ENCODE measurements at regions not wholly inside any gene's neighbourhood (a gene's known extent, or its start where the extent isn't known, plus 50 kb on each side); places are given as distances from the start of the nearest gene placed in this dataset.

- no peak overlapping the region for H3K4me3 Mint-ChIP-seq
- no peaks in the 10 kb centered on the region for H3K36me3 Mint-ChIP-seq (ENCODE audit: insufficient read depth in 1 of 3, low read depth in 3 of 3)
- no peak overlapping the region for H2BK20ac ChIP-seq (ENCODE audit: low read depth, low read length, poor library complexity, severe bottlenecking)
- H3K27me3 Mint-ChIP-seq (ENCODE audit: low read depth): no peaks in the 10 kb centered on the region
- H2BK5ac ChIP-seq (ENCODE audit: insufficient read length, low read length): no peak overlapping the region
- H3K27ac ChIP-seq (ENCODE audit: insufficient read length, low read depth, low read length): no peak overlapping the region
- no peak overlapping the region for H3K18ac ChIP-seq (ENCODE audit: insufficient read length, low read depth, low read length)
- H3K14ac ChIP-seq (ENCODE audit: insufficient read depth, low read length): no peak overlapping the region
- no peak overlapping the region; a peak in 1 of 7 replicates for H3K27ac Mint-ChIP-seq
- no peak overlapping the region for H2BK15ac ChIP-seq (ENCODE audit: low read depth, low read length)
- no peak overlapping the region for H2AK5ac ChIP-seq (ENCODE audit: insufficient read length, low read length)
- no peaks in the 10 kb centered on the region for H3K9me3 ChIP-seq (ENCODE audit: control insufficient read depth, low read depth, low read length)
- no peaks in the 10 kb centered on the region; the same call in 1 of the 2 replicates for H3K4me1 ChIP-seq (ENCODE audit: insufficient read depth, low read length)
- no peak overlapping the region for H4K5ac ChIP-seq (ENCODE audit: insufficient read length, low read depth, low read length)
- WGBS (ENCODE audit: extremely low coverage, insufficient read length, low lambda C conversion rate): no CpG with 5 or more reads among the region's 3 CpGs
- no peak overlapping the region for H3K56ac ChIP-seq (ENCODE audit: insufficient read length, low read depth, low read length)
- no peak overlapping the region for H3K23ac ChIP-seq (ENCODE audit: insufficient read length, low read depth, low read length)
- H3K79me1 ChIP-seq (ENCODE audit: insufficient read depth, low read depth, low read length, poor library complexity, severe bottlenecking): no peaks in the 10 kb centered on the region
- no peak for TF ChIP-seq CTCF (conservative IDR thresholded peaks at IDR 0.05)
- no peak overlapping the region for H2BK120ac ChIP-seq (ENCODE audit: low read depth, low read length, poor library complexity, severe bottlenecking)
- no peak overlapping the region for H2BK12ac ChIP-seq (ENCODE audit: insufficient read length, low read depth, low read length)
- no peaks in the 10 kb centered on the region for H3K79me2 ChIP-seq (ENCODE audit: insufficient read depth, low read length)
- no peaks in the 10 kb centered on the region for H3K27me3 ChIP-seq (ENCODE audit: insufficient read depth, low read length)
- H3K23me2 ChIP-seq (ENCODE audit: insufficient read length, low read depth, low read length, poor library complexity, severe bottlenecking): no peaks in the 10 kb centered on the region
- no peak overlapping the region for H3K4ac ChIP-seq (ENCODE audit: low read depth, low read length)
- H4K91ac ChIP-seq (ENCODE audit: insufficient read length, low read depth, low read length): no peak overlapping the region
- H3K4me1 Mint-ChIP-seq: peaks cover 19 to 28% of the 10 kb centered on the region in 2 experiments
- H3K9me3 Mint-ChIP-seq: no peaks in the 10 kb centered on the region
- no peak overlapping the region for H3K9ac ChIP-seq (ENCODE audit: extremely low read depth, insufficient read length, low read length)
- no peak overlapping the region for H3T11ph ChIP-seq (ENCODE audit: low read length)
- no peak overlapping the region for H3K4me2 ChIP-seq (ENCODE audit: insufficient read depth, insufficient read length, low read length)
- DNase-seq: no peak
- H4K8ac ChIP-seq (replicated peaks; ENCODE audit: insufficient read length, low read depth, low read length): no peak overlapping the region
- no peaks in the 10 kb centered on the region for H4K20me1 ChIP-seq (ENCODE audit: control insufficient read depth, insufficient read depth, insufficient read length)
- no peak overlapping the region for H2AFZ ChIP-seq (ENCODE audit: low read length)
Observed at GRCh38 chr9:31612336-31613030, 772.0 kb upstream of the ACO1 start.

Measured in H9 (cell line).